Progenitor cell of endocrine pancreas (in vitro differentiated cells): ENCODE measurements at regions not wholly inside any gene's neighbourhood (a gene's known extent, or its start where the extent isn't known, plus 50 kb on each side); places are given as distances from the start of the nearest gene placed in this dataset.

ENCODE experiments used
- DNase-seq: peaks from one replicate; pipeline ENCODE4 v3.0.0; 2021; ENCODE audit warnings: low spot score; ENCODE audit not compliant: unreplicated experiment
- H3K27ac Mint-ChIP-seq: 2 replicates; pipeline ENCODE4 v1.8.0; 2021; ENCODE audit warnings: mild to moderate bottlenecking, moderate library complexity, mixed read lengths
- H3K27me3 Mint-ChIP-seq: 2 replicates; pipeline ENCODE4 v1.8.0; 2021; ENCODE audit warnings: mixed read lengths
- H3K36me3 Mint-ChIP-seq: 2 replicates; pipeline ENCODE4 v1.8.0; 2022; ENCODE audit warnings: mixed read lengths; ENCODE audit not compliant: insufficient read depth
- H3K4me1 Mint-ChIP-seq: 2 replicates; pipeline ENCODE4 v1.8.0; 2021; ENCODE audit warnings: low read depth, mixed read lengths
- H3K4me3 Mint-ChIP-seq: 2 replicates; pipeline ENCODE4 v1.8.0; 2021; ENCODE audit warnings: low read depth, mild to moderate bottlenecking, moderate library complexity, mixed read lengths
- H3K9me3 Mint-ChIP-seq: 2 replicates; pipeline ENCODE4 v1.8.0; 2021; ENCODE audit warnings: low read depth, mixed read lengths
- CTCF ChIP-seq: fragments of 200-600 bp; sonication (generic); IDR thresholded peaks from one replicate; pipeline ENCODE4 v1.5.0; 2021; ENCODE audit warnings: antibody characterized with exemption, mild to moderate bottlenecking; ENCODE audit not compliant: unreplicated experiment

DNA sequence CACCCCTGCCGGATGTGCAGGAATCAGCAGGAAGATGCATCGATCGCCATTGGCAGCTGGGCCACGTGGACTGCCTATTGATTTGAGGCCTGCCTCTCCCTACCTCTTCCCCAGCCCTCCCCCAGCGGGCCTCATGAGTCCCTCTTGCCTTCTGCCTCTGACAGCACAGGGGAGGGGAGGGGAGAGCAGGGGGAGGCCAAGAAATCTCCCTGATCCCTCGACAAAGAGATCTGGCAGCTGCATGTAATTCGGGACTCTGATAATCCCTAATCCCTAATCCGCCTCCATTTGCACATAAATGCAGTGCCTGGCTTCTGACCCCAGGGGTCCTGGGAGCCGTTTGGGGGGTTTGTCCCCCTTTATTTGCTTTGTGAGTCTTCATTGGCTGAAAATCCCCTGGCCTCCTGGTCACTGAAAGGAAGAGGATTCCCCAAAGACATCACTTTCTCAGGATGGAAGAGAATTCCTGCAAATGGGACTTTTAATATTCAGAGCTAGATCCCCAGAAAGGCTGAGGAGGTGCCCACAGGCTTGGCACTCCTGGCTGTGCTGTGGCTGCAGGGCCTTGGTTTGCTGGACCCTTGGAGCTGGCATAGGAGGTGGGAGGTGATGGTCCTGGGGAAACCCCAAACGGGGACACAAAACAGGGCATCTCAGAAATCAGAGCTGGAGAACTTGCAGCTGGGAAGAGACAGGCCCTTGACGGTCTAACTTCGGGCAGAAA, 239.4 kb upstream of the POU3F1 start:
- no peak overlapping the region for H3K27ac Mint-ChIP-seq
- H3K36me3 Mint-ChIP-seq, result no peaks in the 10 kb centered on the region
- H3K27me3 Mint-ChIP-seq, result peaks cover 14% of the 10 kb centered on the region
- TF ChIP-seq CTCF, result no peak
- no peaks in the 10 kb centered on the region for H3K9me3 Mint-ChIP-seq
- H3K4me3 Mint-ChIP-seq, result no peak overlapping the region
- DNase-seq, result no peak
- peaks cover 10% of the 10 kb centered on the region for H3K4me1 Mint-ChIP-seq

DNA sequence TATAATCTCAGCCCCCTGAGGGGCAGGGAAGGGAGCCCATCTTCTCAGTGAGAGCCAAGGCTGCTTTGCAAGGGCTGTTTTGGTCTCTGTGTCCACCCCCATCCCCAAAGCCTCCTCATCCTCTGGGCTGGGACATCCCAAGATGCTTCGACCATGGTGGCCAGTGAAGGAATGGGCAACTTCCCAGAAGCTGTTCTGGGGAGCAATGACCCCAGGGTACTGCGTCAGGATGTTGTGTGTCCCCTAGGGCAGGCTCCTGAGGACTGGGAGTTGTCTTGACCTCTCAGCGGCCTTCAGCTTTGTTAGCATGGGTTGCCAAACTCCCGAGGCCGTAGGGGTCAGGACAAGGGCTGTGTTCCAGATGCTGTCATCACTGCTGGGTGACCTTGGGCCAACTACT, 238.4 kb upstream of the POU3F1 start:
- H3K36me3 Mint-ChIP-seq, result no peaks in the 10 kb centered on the region
- peaks cover under 1% of the 10 kb centered on the region for H3K9me3 Mint-ChIP-seq
- H3K27ac Mint-ChIP-seq, result no peak overlapping the region
- TF ChIP-seq CTCF, result no peak
- H3K4me1 Mint-ChIP-seq, result peaks cover 10% of the 10 kb centered on the region
- H3K27me3 Mint-ChIP-seq, result peaks cover 12% of the 10 kb centered on the region
- no peak overlapping the region for H3K4me3 Mint-ChIP-seq
- no peak for DNase-seq

DNA sequence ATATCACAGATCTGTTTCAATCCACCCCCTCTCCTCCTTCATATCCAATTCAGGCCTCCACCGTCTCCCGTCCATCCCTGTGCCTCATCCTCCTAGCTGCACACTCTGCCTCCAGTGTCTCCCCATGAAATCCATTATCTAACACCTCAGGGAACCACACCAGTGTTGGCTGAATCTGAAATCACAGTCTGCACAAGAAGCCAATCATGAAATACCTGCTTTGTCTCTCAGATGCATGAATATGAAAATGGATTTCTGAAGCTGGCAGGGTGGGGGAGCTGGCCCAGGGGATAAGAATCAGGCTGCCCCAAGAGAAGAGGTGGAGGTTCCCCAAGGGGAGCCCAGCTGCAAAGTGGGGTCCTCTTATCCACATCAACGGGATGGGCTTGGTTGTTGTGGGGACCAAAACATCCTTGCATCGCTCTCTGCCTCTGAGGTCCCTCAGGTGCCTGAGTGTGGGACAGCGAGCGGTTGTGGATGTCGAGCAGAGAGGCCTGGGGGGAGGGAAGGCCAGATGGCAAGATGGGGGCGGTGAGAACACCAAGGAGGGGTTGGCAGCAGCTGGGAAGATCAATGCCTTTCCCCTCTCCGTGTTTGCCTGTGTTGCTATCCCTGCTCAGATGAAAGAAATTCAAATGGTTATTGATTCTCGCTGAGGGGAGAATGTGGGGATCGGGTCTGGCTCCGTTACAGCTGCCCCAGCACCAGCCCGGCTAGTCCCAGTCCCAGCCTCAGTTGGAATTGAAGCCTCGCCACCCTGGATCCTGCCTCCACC, 237.3 kb upstream of the POU3F1 start:
- H3K36me3 Mint-ChIP-seq, result peaks cover 4% of the 10 kb centered on the region
- no peak for DNase-seq
- TF ChIP-seq CTCF, result no peak
- H3K4me1 Mint-ChIP-seq, result peaks cover 10% of the 10 kb centered on the region
- H3K27ac Mint-ChIP-seq, result peak overlapping the region; percentile 75
- H3K4me3 Mint-ChIP-seq, result no peak overlapping the region
- peaks cover 11% of the 10 kb centered on the region for H3K9me3 Mint-ChIP-seq
- peaks cover 5% of the 10 kb centered on the region for H3K27me3 Mint-ChIP-seq

DNA sequence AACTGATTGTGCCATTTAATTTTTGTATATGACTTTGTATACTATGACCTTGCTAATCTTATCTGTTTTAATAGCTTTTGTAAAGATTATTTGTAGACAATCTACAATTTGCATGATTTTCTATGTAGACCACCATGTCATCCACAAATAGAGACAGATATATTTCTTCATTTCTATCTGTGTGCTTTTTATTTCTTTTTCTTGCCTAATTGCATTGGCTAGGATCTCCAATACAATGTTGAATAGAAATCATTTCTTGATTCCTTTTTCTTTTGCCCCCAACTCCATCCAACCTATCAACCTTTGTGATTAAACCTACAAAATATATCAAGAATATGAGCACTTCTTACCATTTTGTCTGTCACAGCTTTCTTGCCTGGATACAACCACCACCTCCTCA, 232.6 kb upstream of the POU3F1 start:
- Mint-ChIP-seq H3K36me3 (peaks cover 4% of the 10 kb centered on the region), H3K27me3 (peaks cover 8% of the 10 kb centered on the region), H3K27ac (no peak overlapping the region), H3K4me1 (peaks cover 3% of the 10 kb centered on the region), H3K4me3 (no peak overlapping the region), H3K9me3 (peaks cover 24% of the 10 kb centered on the region)
- no peak for TF ChIP-seq CTCF
- no peak for DNase-seq

DNA sequence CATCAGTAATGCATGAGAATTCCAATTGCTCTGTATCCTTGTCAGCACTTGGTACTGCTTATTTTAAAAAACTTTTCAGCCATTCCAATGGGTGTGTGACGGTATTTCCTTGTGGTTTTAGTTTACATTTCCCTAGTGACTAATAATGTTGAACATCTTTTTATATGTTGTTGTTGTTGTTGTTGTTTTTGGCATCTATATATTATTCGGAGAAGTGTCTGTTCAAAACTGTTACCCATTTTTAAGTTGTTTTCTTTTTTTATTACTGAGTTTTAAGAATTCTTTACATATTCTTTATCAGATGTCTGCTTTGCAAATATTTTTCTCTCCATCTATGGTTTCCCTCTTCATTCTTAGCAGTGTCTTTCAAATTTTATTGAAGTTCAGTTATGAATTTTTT, 231.1 kb upstream of the POU3F1 start:
- Mint-ChIP-seq H3K9me3 (peaks cover 24% of the 10 kb centered on the region), H3K27ac (no peak overlapping the region), H3K27me3 (peaks cover 17% of the 10 kb centered on the region), H3K4me1 (no peaks in the 10 kb centered on the region), H3K4me3 (no peak overlapping the region), H3K36me3 (peaks cover 4% of the 10 kb centered on the region)
- TF ChIP-seq CTCF, result no peak
- DNase-seq, result no peak
